ENCODE measurements at regions not wholly inside any gene's neighbourhood (a gene's known extent, or its start where the extent isn't known, plus 50 kb on each side); places are given as distances from the start of the nearest gene placed in this dataset.
"Not testable (repeated sequence)": the region's sequence is repeated elsewhere in the genome, so short reads cannot be mapped to it uniquely, and the experiment has no call there.

GRCh38 chr3:145620002-145620401 is 541.0 kb downstream of the PLOD2 start:
- no peak for DNase-seq (ENCODE audit: low spot score)

DNA sequence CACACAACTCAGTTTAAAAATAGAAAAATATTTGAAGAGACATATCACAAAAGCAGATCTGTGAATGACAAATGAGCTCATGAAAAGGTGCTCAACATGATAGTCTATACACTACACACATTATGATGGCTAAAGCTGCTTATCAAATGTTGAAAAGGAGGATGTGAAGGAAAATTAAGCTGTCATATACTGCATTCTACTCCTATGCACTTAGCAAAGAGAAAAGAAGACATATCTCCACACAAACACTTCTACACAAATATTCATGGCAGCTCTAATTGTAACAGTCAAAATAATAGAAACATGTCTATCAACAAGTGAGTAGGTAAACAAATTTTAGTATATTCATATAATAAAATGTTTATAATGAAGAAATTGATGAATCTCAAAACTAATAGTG is 540.5 kb downstream of the PLOD2 start:
- no peak for DNase-seq (ENCODE audit: low spot score)

DNA sequence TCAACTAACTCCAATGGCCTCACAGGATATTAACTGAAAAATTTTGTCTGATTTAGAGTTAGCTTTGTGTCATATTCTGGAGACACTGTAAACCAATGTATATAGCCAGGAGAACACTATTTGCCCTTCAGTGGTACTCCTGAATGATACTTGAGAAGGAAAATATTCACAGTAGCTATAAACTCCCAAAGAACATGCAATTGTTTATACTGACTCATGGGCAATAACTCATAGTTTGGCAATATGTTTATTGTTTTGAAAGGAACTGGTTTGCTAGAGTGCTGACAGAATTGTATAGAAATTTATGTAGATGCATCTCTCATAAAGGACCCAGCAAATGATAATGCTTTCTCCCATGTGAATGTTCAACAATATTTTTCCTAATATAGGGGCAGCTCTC is 537.6 kb downstream of the PLOD2 start:
- DNase-seq (ENCODE audit: low spot score): no peak

DNA sequence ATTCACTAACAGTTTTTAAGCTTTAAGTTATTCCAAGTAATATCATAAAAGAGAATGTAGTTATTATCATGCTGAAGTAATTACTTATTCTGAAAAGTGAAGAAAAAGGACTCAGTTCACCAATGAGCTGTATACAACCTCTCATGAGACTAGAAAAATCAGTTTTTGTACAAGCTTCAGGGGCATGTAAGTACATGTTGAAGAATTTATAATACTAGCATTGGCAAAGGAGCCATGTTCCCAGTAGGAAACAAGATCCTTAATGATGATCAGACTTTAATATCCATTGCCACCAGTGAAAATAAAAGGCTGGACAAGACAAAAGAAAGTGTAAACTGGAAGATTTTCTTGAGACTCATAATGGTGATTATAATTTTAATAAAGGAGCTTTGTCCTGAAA is 532.8 kb downstream of the PLOD2 start:
- DNase-seq (ENCODE audit: low spot score): no peak

- no peak for DNase-seq (ENCODE audit: low spot score)
Measured at GRCh38 chr3:145637105-145637504, 523.9 kb downstream of the PLOD2 start.

- DNase-seq (ENCODE audit: low spot score): no peak
Measured at GRCh38 chr3:145639003-145639606, 521.9 kb downstream of the PLOD2 start.

- DNase-seq (ENCODE audit: low spot score): no peak
Measured at GRCh38 chr3:145639875-145640274, 521.1 kb downstream of the PLOD2 start.

DNA sequence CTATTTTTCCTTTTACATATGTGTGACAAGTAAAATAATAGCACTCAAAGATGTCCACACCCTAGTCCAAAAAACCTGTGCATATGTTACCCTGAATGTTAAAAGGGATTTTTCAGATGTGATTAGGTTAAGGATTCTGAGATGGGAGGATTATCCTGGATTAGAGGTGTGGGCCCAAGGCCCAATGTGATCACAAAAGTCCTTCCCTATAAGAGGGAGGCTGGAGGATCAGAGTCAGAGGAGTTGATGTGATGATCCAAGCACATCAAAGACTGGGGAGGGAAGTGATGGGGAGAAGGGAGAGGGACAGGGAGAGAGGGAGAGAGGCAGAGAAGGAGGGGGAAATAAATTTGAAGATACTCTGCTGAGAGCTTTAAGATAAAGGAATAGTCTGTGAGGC is 512.6 kb downstream of the PLOD2 start:
- no peak for DNase-seq (ENCODE audit: low spot score)

DNA sequence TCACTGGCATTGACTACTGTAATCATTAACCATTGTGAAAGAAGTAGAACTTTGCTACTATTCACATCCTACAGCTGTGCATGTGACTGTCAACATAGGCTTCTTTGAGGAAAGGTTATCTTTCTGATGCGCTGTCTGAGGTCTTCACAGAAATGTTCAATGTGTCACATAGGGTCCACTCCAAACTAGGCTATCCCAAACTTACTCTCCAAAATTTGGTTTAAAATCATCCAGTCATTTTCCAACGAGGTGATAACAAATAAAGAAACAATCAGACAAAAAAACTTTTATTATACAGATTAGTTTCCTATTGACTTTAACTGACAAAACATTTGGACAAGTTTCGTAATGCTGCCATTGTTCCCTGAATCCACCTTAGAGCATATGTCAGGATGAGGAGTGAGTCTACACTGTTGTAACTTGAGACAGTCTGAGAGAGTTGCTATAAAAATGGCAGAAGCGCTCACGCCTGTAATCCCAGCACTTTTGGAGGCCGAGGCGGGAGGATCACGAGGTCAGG is 511.6 kb downstream of the PLOD2 start:
- no peak for DNase-seq (ENCODE audit: low spot score)

DNA sequence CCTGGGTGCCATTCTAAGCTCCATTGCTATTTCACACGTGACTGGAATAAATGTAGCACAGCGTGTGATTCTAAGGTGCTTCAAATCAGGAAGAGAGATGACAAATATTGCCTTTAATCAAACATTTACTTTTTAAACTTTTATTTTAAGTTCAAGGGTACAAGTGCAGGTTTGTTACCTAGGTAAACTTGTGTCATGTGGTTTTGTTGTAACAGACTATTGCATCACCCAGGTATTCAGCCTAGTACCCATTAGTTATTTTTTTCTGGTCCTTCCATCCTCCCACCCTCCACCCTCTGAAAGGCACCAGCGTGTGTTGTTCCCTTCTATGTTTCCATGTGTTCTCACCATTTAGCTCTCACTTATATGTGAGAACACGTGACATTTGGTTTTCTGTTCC is 510.8 kb downstream of the PLOD2 start:
- DNase-seq (ENCODE audit: low spot score): no peak

DNA sequence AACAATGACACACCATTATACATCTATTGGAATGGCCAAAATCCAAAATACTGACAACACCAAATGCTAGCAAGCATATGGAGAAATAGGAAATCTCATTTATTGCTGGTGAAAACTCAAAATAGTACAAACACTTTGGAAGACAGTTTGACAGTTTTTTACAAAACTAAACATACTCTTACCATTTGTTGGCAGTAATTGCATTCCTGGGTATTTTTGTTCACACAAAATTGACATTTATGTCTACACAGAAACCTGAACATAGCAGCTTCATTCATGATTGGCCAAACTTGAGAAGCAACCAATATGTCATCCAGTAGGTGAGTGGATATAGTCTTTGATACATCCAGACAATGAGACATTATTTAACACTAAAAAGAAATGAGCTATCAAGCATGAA is 489.9 kb downstream of the PLOD2 start:
- DNase-seq (ENCODE audit: low spot score): no peak

- no peak for DNase-seq (ENCODE audit: low spot score)
Measured at GRCh38 chr3:145673838-145674237, 487.1 kb downstream of the PLOD2 start.

GRCh38 chr3:145678401-145678800 is 482.6 kb downstream of the PLOD2 start:
- no peak for DNase-seq (ENCODE audit: low spot score)

GRCh38 chr3:145681181-145681580 is 479.8 kb downstream of the PLOD2 start:
- DNase-seq (ENCODE audit: low spot score): no peak

- not testable (repeated sequence) for DNase-seq (ENCODE audit: low spot score)
Measured at GRCh38 chr3:145687978-145688377, 473.0 kb downstream of the PLOD2 start.

DNA sequence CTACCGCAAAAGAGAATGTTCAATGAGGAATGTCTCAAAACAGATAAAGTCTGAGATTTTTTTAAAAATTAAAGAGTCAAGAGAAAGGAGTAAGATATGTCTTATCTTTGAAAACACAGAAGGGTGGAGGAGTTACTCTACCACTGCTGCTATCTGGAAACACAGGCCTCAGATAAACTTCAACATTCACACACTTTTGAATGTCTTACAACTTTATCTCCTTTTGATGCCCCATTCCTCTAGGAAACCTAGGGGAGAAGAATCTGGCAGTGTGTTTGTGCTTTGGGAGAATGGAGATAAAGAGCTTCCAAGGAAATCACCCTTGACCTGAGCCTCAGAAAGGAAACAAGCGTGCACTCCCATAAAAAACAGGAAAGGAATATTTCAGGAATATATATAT is 468.2 kb downstream of the PLOD2 start:
- no peak for DNase-seq (ENCODE audit: low spot score)

GRCh38 chr3:145696011-145696410 is 465.0 kb downstream of the PLOD2 start:
- no peak for DNase-seq (ENCODE audit: low spot score)

- no peak for DNase-seq (ENCODE audit: low spot score)
Measured at GRCh38 chr3:145698250-145698649, 462.7 kb downstream of the PLOD2 start.

GRCh38 chr3:145698749-145699148 is 462.2 kb downstream of the PLOD2 start:
- no peak for DNase-seq (ENCODE audit: low spot score)

GRCh38 chr3:145704020-145704419 is 457.0 kb downstream of the PLOD2 start:
- DNase-seq (ENCODE audit: low spot score): no peak

DNA sequence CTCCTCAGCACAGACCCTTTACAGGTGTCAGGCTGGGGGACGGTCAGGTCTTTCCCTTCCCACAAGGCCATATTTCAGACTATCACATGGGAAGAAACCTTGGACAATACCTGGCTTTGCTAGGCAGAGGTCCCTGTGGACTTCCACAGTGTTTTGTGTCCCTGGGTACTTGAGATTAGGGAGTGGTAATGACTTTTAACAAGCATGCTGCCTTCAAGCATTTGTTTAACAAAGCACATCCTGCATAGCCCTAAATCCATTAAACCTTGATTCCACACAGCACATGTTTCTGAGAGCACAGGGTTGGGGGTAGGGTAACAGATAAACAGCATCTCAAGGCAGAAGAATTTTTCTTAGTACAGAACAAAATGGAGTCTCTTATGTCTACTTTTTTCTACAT is 451.2 kb downstream of the PLOD2 start:
- DNase-seq (ENCODE audit: low spot score): not testable (repeated sequence)

- DNase-seq (ENCODE audit: low spot score): no peak
Measured at GRCh38 chr3:145716519-145716918, 444.5 kb downstream of the PLOD2 start.

DNA sequence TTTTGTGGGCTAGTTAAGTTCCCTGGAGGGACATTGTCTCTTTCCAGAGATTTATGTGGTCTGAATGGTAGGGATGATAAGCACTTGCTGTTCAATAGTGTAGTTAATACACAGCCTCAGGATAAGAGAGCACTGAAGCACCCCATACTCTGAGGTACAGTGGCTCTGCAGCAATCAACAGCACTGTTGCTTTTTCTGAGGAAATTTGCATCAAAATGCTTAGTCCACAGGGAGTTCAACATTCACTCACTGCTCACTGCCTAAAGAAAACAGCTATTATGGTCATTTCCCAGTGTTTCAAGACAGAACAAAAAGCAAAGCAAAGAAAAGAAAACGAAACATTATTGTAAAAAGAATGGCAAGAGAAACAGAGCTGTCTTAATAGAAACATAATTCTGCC is 441.9 kb downstream of the PLOD2 start:
- DNase-seq (ENCODE audit: low spot score): no peak

DNA sequence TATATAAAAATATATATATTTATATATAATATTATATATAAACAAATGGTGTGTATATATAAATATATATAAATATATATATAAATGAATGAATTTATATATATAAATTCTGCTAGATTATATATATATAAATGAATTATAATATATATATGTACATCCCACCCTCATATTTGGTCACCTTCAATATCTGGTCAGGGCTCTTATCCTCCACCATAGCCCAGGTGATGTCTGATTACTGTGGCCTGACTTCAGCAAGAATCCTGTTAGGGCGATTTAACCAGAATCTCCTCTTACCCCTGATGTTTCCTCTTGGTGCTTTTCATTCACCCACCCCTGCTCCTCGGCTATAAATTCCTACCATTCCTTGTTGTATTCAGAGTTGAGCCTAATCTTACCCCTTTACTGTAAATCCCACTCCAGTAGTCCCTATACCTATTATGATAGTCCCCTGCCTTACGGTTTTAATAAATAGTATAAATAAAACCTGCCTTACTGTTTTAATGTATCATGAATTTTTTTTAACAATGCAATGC is 439.6 kb downstream of the PLOD2 start:
- no peak for DNase-seq (ENCODE audit: low spot score)
